LNCaP clone FGC (cell line): ENCODE measurements at regions not wholly inside any gene's neighbourhood (a gene's known extent, or its start where the extent isn't known, plus 50 kb on each side); places are given as distances from the start of the nearest gene placed in this dataset.

Source experiments
- DNase-seq: peaks from one replicate; pipeline ENCODE4 v3.0.0-alpha.2; 2011; ENCODE audit warnings: low read depth
- H3K4me3 ChIP-seq: 2 replicates; pipeline ENCODE4 v1.5.1; 2011; ENCODE audit warnings: mild to moderate bottlenecking, low read depth, low read length, control low read depth
- CTCF ChIP-seq: IDR thresholded peaks from 2 replicates; pipeline ENCODE4 v1.5.1; 2012; ENCODE audit warnings: mild to moderate bottlenecking; ENCODE audit not compliant: control insufficient read depth, insufficient read depth; ENCODE audit errors: extremely low read depth

GRCh38 chr5:12896086-12896485 lies 991.8 kb upstream of the CTNND2 start:
- H3K4me3 ChIP-seq = no peak overlapping the region
- no peak for DNase-seq
- no peak for TF ChIP-seq CTCF

- DNase-seq = no peak
- H3K4me3 ChIP-seq = no peak overlapping the region
- no peak for TF ChIP-seq CTCF
Measured at GRCh38 chr5:12885018-12885417, 980.8 kb upstream of the CTNND2 start.

GRCh38 chr5:12883395-12883794 lies 979.1 kb upstream of the CTNND2 start:
- TF ChIP-seq CTCF = no peak
- no peak for DNase-seq
- no peak overlapping the region for H3K4me3 ChIP-seq

GRCh38 chr5:12876541-12877298 lies 972.5 kb upstream of the CTNND2 start:
- TF ChIP-seq CTCF = no peak
- no peak for DNase-seq
- H3K4me3 ChIP-seq = no peak overlapping the region

GRCh38 chr5:12870872-12871539 lies 966.8 kb upstream of the CTNND2 start:
- no peak for TF ChIP-seq CTCF
- no peak overlapping the region for H3K4me3 ChIP-seq
- no peak for DNase-seq

GRCh38 chr5:12865529-12865928 lies 961.3 kb upstream of the CTNND2 start:
- TF ChIP-seq CTCF = no peak
- DNase-seq = no peak
- no peak overlapping the region for H3K4me3 ChIP-seq
